ENCODE measurements at regions not wholly inside any gene's neighbourhood (a gene's known extent, or its start where the extent isn't known, plus 50 kb on each side); places are given as distances from the start of the nearest gene placed in this dataset.

- TF ChIP-seq, protein P1, sequence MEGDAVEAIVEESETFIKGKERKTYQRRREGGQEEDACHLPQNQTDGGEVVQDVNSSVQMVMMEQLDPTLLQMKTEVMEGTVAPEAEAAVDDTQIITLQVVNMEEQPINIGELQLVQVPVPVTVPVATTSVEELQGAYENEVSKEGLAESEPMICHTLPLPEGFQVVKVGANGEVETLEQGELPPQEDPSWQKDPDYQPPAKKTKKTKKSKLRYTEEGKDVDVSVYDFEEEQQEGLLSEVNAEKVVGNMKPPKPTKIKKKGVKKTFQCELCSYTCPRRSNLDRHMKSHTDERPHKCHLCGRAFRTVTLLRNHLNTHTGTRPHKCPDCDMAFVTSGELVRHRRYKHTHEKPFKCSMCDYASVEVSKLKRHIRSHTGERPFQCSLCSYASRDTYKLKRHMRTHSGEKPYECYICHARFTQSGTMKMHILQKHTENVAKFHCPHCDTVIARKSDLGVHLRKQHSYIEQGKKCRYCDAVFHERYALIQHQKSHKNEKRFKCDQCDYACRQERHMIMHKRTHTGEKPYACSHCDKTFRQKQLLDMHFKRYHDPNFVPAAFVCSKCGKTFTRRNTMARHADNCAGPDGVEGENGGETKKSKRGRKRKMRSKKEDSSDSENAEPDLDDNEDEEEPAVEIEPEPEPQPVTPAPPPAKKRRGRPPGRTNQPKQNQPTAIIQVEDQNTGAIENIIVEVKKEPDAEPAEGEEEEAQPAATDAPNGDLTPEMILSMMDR (IDR thresholded peaks at IDR 0.05), result no peak
- TF ChIP-seq POLR2AphosphoS5 (IDR thresholded peaks at IDR 0.05), result no peak
- no peak for TF ChIP-seq POLR2A (IDR thresholded peaks at IDR 0.05)
Measured at GRCh38 chr2:75964646-75965045, 253.9 kb upstream of the GCFC2 start.
